Body of pancreas (tissue), 4 donors: ENCODE measurements at regions not wholly inside any gene's neighbourhood (a gene's known extent, or its start where the extent isn't known, plus 50 kb on each side); places are given as distances from the start of the nearest gene placed in this dataset.

Source experiments
- CTCF ChIP-seq, 7 experiments: fragments of 450-650 bp in 4 of 7; fragments of 200-600 bp in 3 of 7; sonication (generic) in 3 of 7; IDR thresholded peaks; one replicate each; pipeline ENCODE4 v1.5.1; 2016 to 2019; ENCODE audit warnings: antibody characterized with exemption in 7 of 7
- POLR2A ChIP-seq, 3 donors: fragments of 450-650 bp; IDR thresholded peaks; one replicate each; pipeline ENCODE4 v1.6.1; 2016; ENCODE audit warnings: antibody characterized with exemption in 3 of 3, mild to moderate bottlenecking in 2 of 3

- TF ChIP-seq CTCF (IDR thresholded peaks at IDR 0.05) (no peak), POLR2A (IDR thresholded peaks at IDR 0.05) (no peak)
Measured at GRCh38 chr2:153072077-153072476, 353.7 kb downstream of the ARL6IP6 start.
